ENCODE measurements at regions not wholly inside any gene's neighbourhood (a gene's known extent, or its start where the extent isn't known, plus 50 kb on each side); places are given as distances from the start of the nearest gene placed in this dataset.
A peak's percentile ranks its signal among the peaks of the same experiment; 100 is the strongest.
"Not testable (repeated sequence)": the region's sequence is repeated elsewhere in the genome, so short reads cannot be mapped to it uniquely, and the experiment has no call there.

- not testable (repeated sequence) for DNase-seq (ENCODE audit: low spot score)
Measured at GRCh38 chr2:97431169-97431725, 158.4 kb downstream of the ANKRD36B start.

- DNase-seq (ENCODE audit: low spot score): not testable (repeated sequence)
Measured at GRCh38 chr2:97422376-97422775, 167.3 kb downstream of the ANKRD36B start.

- not testable (repeated sequence) for DNase-seq (ENCODE audit: low spot score)
Measured at GRCh38 chr2:97406340-97406739, 183.3 kb downstream of the ANKRD36B start.

- not testable (repeated sequence) for DNase-seq (ENCODE audit: low spot score)
Measured at GRCh38 chr2:97405172-97405737, 184.4 kb downstream of the ANKRD36B start.

GRCh38 chr2:97402678-97403077 lies 187.0 kb downstream of the ANKRD36B start:
- DNase-seq (ENCODE audit: low spot score): not testable (repeated sequence)

- not testable (repeated sequence) for DNase-seq (ENCODE audit: low spot score)
Measured at GRCh38 chr2:97395691-97396090, 194.0 kb downstream of the ANKRD36B start.

- not testable (repeated sequence) for DNase-seq (ENCODE audit: low spot score)
Measured at GRCh38 chr2:97385803-97386202, 203.9 kb downstream of the ANKRD36B start.

GRCh38 chr2:97375913-97376312 lies 213.8 kb downstream of the ANKRD36B start:
- not testable (repeated sequence) for DNase-seq (ENCODE audit: low spot score)

- not testable (repeated sequence) for DNase-seq (ENCODE audit: low spot score)
Measured at GRCh38 chr2:97374426-97374825, 215.3 kb downstream of the ANKRD36B start.

- DNase-seq (ENCODE audit: low spot score): not testable (repeated sequence)
Measured at GRCh38 chr2:97363159-97363558, 226.5 kb downstream of the ANKRD36B start.

- peak; percentile 46 for DNase-seq (ENCODE audit: low spot score)
Measured at GRCh38 chr2:97359861-97360584, 229.7 kb downstream of the ANKRD36B start.

GRCh38 chr2:97355887-97356286 lies 233.8 kb downstream of the ANKRD36B start:
- DNase-seq (ENCODE audit: low spot score): no peak

GRCh38 chr2:97355176-97355575 lies 234.5 kb downstream of the ANKRD36B start:
- no peak for DNase-seq (ENCODE audit: low spot score)

- DNase-seq (ENCODE audit: low spot score): no peak
Measured at GRCh38 chr2:97354576-97354975, 235.1 kb downstream of the ANKRD36B start.

GRCh38 chr2:97348841-97349240 lies 235.9 kb downstream of the ANKRD36 start:
- DNase-seq (ENCODE audit: low spot score): no peak

GRCh38 chr2:97348265-97348664 lies 235.3 kb downstream of the ANKRD36 start:
- DNase-seq (ENCODE audit: low spot score): peak; percentile 42

- DNase-seq (ENCODE audit: low spot score): not testable (repeated sequence)
Measured at GRCh38 chr2:97344937-97345336, 232.0 kb downstream of the ANKRD36 start.

- DNase-seq (ENCODE audit: low spot score): not testable (repeated sequence)
Measured at GRCh38 chr2:97333674-97334073, 220.7 kb downstream of the ANKRD36 start.

- DNase-seq (ENCODE audit: low spot score): not testable (repeated sequence)
Measured at GRCh38 chr2:97332184-97332583, 219.2 kb downstream of the ANKRD36 start.

GRCh38 chr2:97321936-97322713 lies 209.2 kb downstream of the ANKRD36 start:
- not testable (repeated sequence) for DNase-seq (ENCODE audit: low spot score)

GRCh38 chr2:97315358-97315757 lies 202.4 kb downstream of the ANKRD36 start:
- DNase-seq (ENCODE audit: low spot score): not testable (repeated sequence)

GRCh38 chr2:97312426-97312825 lies 199.5 kb downstream of the ANKRD36 start:
- not testable (repeated sequence) for DNase-seq (ENCODE audit: low spot score)

Data from ecto neural progenitor cell (in vitro differentiated cells).